ENCODE measurements at regions not wholly inside any gene's neighbourhood (a gene's known extent, or its start where the extent isn't known, plus 50 kb on each side); places are given as distances from the start of the nearest gene placed in this dataset.

- DNase-seq = no peak
- in situ Hi-C loops (cut with HindIII; ENCODE audit: low pct_ligation_motif_present, low pct_unique_long_range_greater_than_20kb, low sequenced_read_pairs) = no loop called here
These were observed 67.3 kb upstream of the NXT1 start for GRCh38 chr20:23283096-23283850.

GRCh38 chr20:23282546-23282945 lies 68.0 kb upstream of the NXT1 start:
- DNase-seq = no peak
- in situ Hi-C loops (cut with HindIII; ENCODE audit: low pct_ligation_motif_present, low pct_unique_long_range_greater_than_20kb, low sequenced_read_pairs) = no loop called here

GRCh38 chr20:23282111-23282510 lies 68.5 kb upstream of the NXT1 start:
- no peak for DNase-seq
- in situ Hi-C loops (cut with HindIII; ENCODE audit: low pct_ligation_motif_present, low pct_unique_long_range_greater_than_20kb, low sequenced_read_pairs) = no loop called here

- in situ Hi-C loops (cut with HindIII; ENCODE audit: low pct_ligation_motif_present, low pct_unique_long_range_greater_than_20kb, low sequenced_read_pairs) = no loop called here
- no peak for DNase-seq
These were observed 70.8 kb upstream of the NXT1 start for GRCh38 chr20:23279836-23280235.

GRCh38 chr20:23278172-23278571 lies 72.4 kb upstream of the NXT1 start:
- no peak for DNase-seq
- in situ Hi-C loops (cut with HindIII; ENCODE audit: low pct_ligation_motif_present, low pct_unique_long_range_greater_than_20kb, low sequenced_read_pairs) = no loop called here

GRCh38 chr20:23277316-23277715 lies 73.3 kb upstream of the NXT1 start:
- in situ Hi-C loops (cut with HindIII; ENCODE audit: low pct_ligation_motif_present, low pct_unique_long_range_greater_than_20kb, low sequenced_read_pairs) = no loop called here
- DNase-seq = no peak

- in situ Hi-C loops (cut with HindIII; ENCODE audit: low pct_ligation_motif_present, low pct_unique_long_range_greater_than_20kb, low sequenced_read_pairs) = no loop called here
- DNase-seq = no peak
These were observed 76.8 kb upstream of the NXT1 start for GRCh38 chr20:23273776-23274175.

GRCh38 chr20:23272176-23273029 lies 78.2 kb upstream of the NXT1 start:
- in situ Hi-C loops (cut with HindIII; ENCODE audit: low pct_ligation_motif_present, low pct_unique_long_range_greater_than_20kb, low sequenced_read_pairs) = no loop called here

GRCh38 chr20:23270382-23270911 lies 80.1 kb upstream of the NXT1 start:
- no peak for DNase-seq

More at GRCh38 chr20:23272176-23273029, 78.2 kb upstream of the NXT1 start:
- DNase-seq = no peak

GRCh38 chr20:23269954-23270353 lies 80.6 kb upstream of the NXT1 start:
- in situ Hi-C loops (cut with HindIII; ENCODE audit: low pct_ligation_motif_present, low pct_unique_long_range_greater_than_20kb, low sequenced_read_pairs) = no loop called here

More at GRCh38 chr20:23270382-23270911, 80.1 kb upstream of the NXT1 start:
- in situ Hi-C loops (cut with HindIII; ENCODE audit: low pct_ligation_motif_present, low pct_unique_long_range_greater_than_20kb, low sequenced_read_pairs) = no loop called here

GRCh38 chr20:23268792-23269354 lies 81.7 kb upstream of the NXT1 start:
- DNase-seq = no peak
- in situ Hi-C loops (cut with HindIII; ENCODE audit: low pct_ligation_motif_present, low pct_unique_long_range_greater_than_20kb, low sequenced_read_pairs) = no loop called here

More at GRCh38 chr20:23269954-23270353, 80.6 kb upstream of the NXT1 start:
- no peak for DNase-seq

GRCh38 chr20:23267909-23268308 lies 82.7 kb upstream of the NXT1 start:
- in situ Hi-C loops (cut with HindIII; ENCODE audit: low pct_ligation_motif_present, low pct_unique_long_range_greater_than_20kb, low sequenced_read_pairs) = no loop called here
- no peak for DNase-seq

- in situ Hi-C loops (cut with HindIII; ENCODE audit: low pct_ligation_motif_present, low pct_unique_long_range_greater_than_20kb, low sequenced_read_pairs) = no loop called here
- no peak for DNase-seq
These were observed 83.8 kb upstream of the NXT1 start for GRCh38 chr20:23266530-23267398.

GRCh38 chr20:23265226-23265625 lies 85.4 kb upstream of the NXT1 start:
- DNase-seq = no peak
- in situ Hi-C loops (cut with HindIII; ENCODE audit: low pct_ligation_motif_present, low pct_unique_long_range_greater_than_20kb, low sequenced_read_pairs) = no loop called here

GRCh38 chr20:23264545-23264944 lies 86.0 kb upstream of the NXT1 start:
- in situ Hi-C loops (cut with HindIII; ENCODE audit: low pct_ligation_motif_present, low pct_unique_long_range_greater_than_20kb, low sequenced_read_pairs) = no loop called here
- no peak for DNase-seq

GRCh38 chr20:23260181-23260840 lies 90.3 kb upstream of the NXT1 start:
- in situ Hi-C loops (cut with HindIII; ENCODE audit: low pct_ligation_motif_present, low pct_unique_long_range_greater_than_20kb, low sequenced_read_pairs) = no loop called here

GRCh38 chr20:23258747-23259121 lies 91.9 kb upstream of the NXT1 start:
- DNase-seq = no peak
- in situ Hi-C loops (cut with HindIII; ENCODE audit: low pct_ligation_motif_present, low pct_unique_long_range_greater_than_20kb, low sequenced_read_pairs) = no loop called here

More at GRCh38 chr20:23260181-23260840, 90.3 kb upstream of the NXT1 start:
- no peak for DNase-seq

Data from ACHN (cell line).